ENCODE measurements at regions not wholly inside any gene's neighbourhood (a gene's known extent, or its start where the extent isn't known, plus 50 kb on each side); places are given as distances from the start of the nearest gene placed in this dataset.

GRCh38 chr17:79415909-79416308, 194.9 kb downstream of the RBFOX3 start:
- no peak overlapping the region for H3K27ac ChIP-seq
- peaks cover 26 to 79% (median 62%) of the 10 kb centered on the region in 10 experiments for H3K4me1 ChIP-seq
- peak overlapping the region in 6 of 11 experiments; percentile 77 to 94 (median 88); a peak in 8 of 22 replicates for H3K4me2 ChIP-seq
- H3K9ac ChIP-seq: no peak overlapping the region
- H4K20me1 ChIP-seq: peaks cover 0 to 24% (median 0%) of the 10 kb centered on the region in 11 experiments; a peak in 5 of 22 replicates
- H3K27me3 ChIP-seq: peaks cover 0 to 31% (median 11%) of the 10 kb centered on the region in 11 experiments; a peak in 12 of 22 replicates
- H3K36me3 ChIP-seq: no peaks in the 10 kb centered on the region
- no peak for TF ChIP-seq Cebpa-rat (IDR thresholded peaks at IDR 0.05)
- H3K9me3 ChIP-seq (replicated peaks in 1 of 11): no peaks in the 10 kb centered on the region
- no peak overlapping the region for H3K4me3 ChIP-seq

- H3K27me3 ChIP-seq: peaks cover 0 to 31% (median 11%) of the 10 kb centered on the region in 11 experiments; a peak in 12 of 22 replicates
- peaks cover 0 to 23% (median 0%) of the 10 kb centered on the region in 11 experiments; a peak in 5 of 22 replicates for H4K20me1 ChIP-seq
- no peaks in the 10 kb centered on the region for H3K36me3 ChIP-seq
- H3K9ac ChIP-seq: no peak overlapping the region
- H3K27ac ChIP-seq: no peak overlapping the region
- TF ChIP-seq Cebpa-rat (IDR thresholded peaks at IDR 0.05): no peak
- no peaks in the 10 kb centered on the region for H3K9me3 ChIP-seq (replicated peaks in 1 of 11)
- H3K4me2 ChIP-seq: peak overlapping the region in 7 of 11 experiments; percentile 38 to 94 (median 86); a peak in 12 of 22 replicates
- H3K4me1 ChIP-seq: peaks cover 21 to 79% (median 62%) of the 10 kb centered on the region in 10 experiments
- H3K4me3 ChIP-seq: no peak overlapping the region
Measured at GRCh38 chr17:79415365-79415764, 195.5 kb downstream of the RBFOX3 start.

DNA sequence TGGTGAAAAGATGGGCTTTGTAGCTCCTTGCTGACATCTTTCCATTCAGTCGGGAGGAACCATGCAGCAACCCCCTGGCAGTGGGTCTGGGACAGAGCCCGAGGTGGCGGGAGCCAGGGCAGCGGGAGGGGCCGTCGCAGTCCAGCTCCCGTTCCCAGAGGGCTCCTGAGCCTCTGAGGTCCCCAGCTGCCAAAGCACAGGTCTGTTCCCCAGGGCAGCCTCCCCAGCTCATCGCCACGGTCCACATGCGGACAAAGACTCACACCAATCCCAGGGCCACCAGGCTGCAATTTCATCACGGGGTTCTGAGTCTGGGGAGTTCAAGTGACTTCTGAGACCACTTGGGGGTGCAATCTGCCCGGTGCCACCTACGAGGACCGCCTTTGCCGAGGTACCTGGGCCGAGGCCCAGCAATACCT, 196.0 kb downstream of the RBFOX3 start:
- H3K9me3 ChIP-seq (replicated peaks in 1 of 11): no peaks in the 10 kb centered on the region
- no peak for TF ChIP-seq Cebpa-rat (IDR thresholded peaks at IDR 0.05)
- no peak overlapping the region for H3K4me3 ChIP-seq
- H3K4me2 ChIP-seq: peak overlapping the region in 9 of 11 experiments; percentile 38 to 94 (median 84); a peak in 16 of 22 replicates
- H3K36me3 ChIP-seq: no peaks in the 10 kb centered on the region
- peaks cover 15 to 79% (median 62%) of the 10 kb centered on the region in 10 experiments; a peak in 18 of 20 replicates for H3K4me1 ChIP-seq
- H4K20me1 ChIP-seq: peaks cover 0 to 23% (median 0%) of the 10 kb centered on the region in 11 experiments; a peak in 5 of 22 replicates
- no peak overlapping the region for H3K9ac ChIP-seq
- peaks cover 0 to 36% (median 11%) of the 10 kb centered on the region in 11 experiments; a peak in 12 of 22 replicates for H3K27me3 ChIP-seq
- H3K27ac ChIP-seq: no peak overlapping the region; a peak in 2 of 22 replicates

- H3K36me3 ChIP-seq: no peaks in the 10 kb centered on the region
- H3K9ac ChIP-seq: peak overlapping the region in 2 of 11 experiments; percentile 15 to 38; a peak in 2 of 22 replicates
- no peaks in the 10 kb centered on the region for H3K9me3 ChIP-seq (replicated peaks in 1 of 11)
- peaks cover 0 to 41% (median 17%) of the 10 kb centered on the region in 11 experiments; a peak in 13 of 22 replicates for H3K27me3 ChIP-seq
- peaks cover 13 to 79% (median 62%) of the 10 kb centered on the region in 10 experiments; a peak in 18 of 20 replicates for H3K4me1 ChIP-seq
- peaks cover 0 to 26% (median 0%) of the 10 kb centered on the region in 11 experiments; a peak in 5 of 22 replicates for H4K20me1 ChIP-seq
- TF ChIP-seq Cebpa-rat (IDR thresholded peaks at IDR 0.05): no peak
- peak overlapping the region in 2 of 11 experiments; percentile 3 to 32; a peak in 3 of 22 replicates for H3K27ac ChIP-seq
- peak overlapping the region; percentile 4 to 94 (median 77); a peak in 19 of 22 replicates for H3K4me2 ChIP-seq
- H3K4me3 ChIP-seq: no peak overlapping the region; a peak in 1 of 20 replicates
Measured at GRCh38 chr17:79414063-79414792, 196.6 kb downstream of the RBFOX3 start.

GRCh38 chr17:79413611-79414010, 197.2 kb downstream of the RBFOX3 start:
- Histone ChIP-seq H3K36me3 (no peaks in the 10 kb centered on the region), H4K20me1 (peaks cover 0 to 26% (median 0%) of the 10 kb centered on the region in 11 experiments; a peak in 5 of 22 replicates), H3K4me1 (peaks cover 13 to 82% (median 63%) of the 10 kb centered on the region in 10 experiments; a peak in 18 of 20 replicates), H3K4me3 (peak overlapping the region in 1 of 10 experiments; percentile 15; a peak in 1 of 20 replicates), H3K4me2 (peak overlapping the region; percentile 4 to 94 (median 77); a peak in 20 of 22 replicates), H3K27ac (peak overlapping the region in 2 of 11 experiments; percentile 3 to 32; a peak in 2 of 22 replicates), H3K9me3 (replicated peaks in 1 of 11) (no peaks in the 10 kb centered on the region), H3K27me3 (peaks cover 0 to 47% (median 23%) of the 10 kb centered on the region in 11 experiments; a peak in 16 of 22 replicates), H3K9ac (peak overlapping the region in 2 of 11 experiments; percentile 15 to 38; a peak in 4 of 22 replicates)
- TF ChIP-seq Cebpa-rat (IDR thresholded peaks at IDR 0.05): no peak

DNA sequence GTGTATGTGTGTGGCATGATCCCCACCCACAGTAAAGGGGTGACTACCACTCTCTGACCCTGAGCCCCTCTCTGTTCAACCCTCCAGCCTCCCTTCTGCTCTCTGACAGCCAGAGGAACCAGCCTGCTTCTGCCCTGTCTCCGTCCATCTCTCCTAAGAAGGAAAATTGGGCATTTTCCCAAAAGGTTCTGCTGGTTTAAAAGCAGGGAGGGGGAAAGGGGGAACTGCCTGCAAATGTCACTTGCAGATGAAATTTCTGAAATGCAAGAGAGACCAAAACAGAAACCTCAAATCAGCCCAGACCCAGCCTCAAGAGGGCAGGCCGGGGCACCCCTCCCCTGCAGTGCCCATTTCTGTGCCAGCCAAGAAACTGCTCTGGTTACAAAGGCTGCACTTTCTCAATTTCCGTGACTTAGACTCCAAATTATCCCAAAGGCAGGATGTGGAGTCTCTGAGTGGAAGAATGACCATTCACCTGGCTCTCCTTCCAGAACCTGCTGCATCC, 197.9 kb downstream of the RBFOX3 start:
- H3K4me1 ChIP-seq: peaks cover 18 to 89% (median 69%) of the 10 kb centered on the region in 10 experiments
- peak overlapping the region in 10 of 11 experiments; percentile 4 to 94 (median 80); a peak in 20 of 22 replicates for H3K4me2 ChIP-seq
- H3K4me3 ChIP-seq: no peak overlapping the region
- TF ChIP-seq Cebpa-rat (IDR thresholded peaks at IDR 0.05): no peak
- H3K9me3 ChIP-seq (replicated peaks in 1 of 11): no peaks in the 10 kb centered on the region
- H3K27ac ChIP-seq: no peak overlapping the region
- peaks cover 0 to 31% (median 3%) of the 10 kb centered on the region in 11 experiments; a peak in 9 of 22 replicates for H4K20me1 ChIP-seq
- H3K9ac ChIP-seq: peak overlapping the region in 2 of 11 experiments; percentile 15 to 38; a peak in 3 of 22 replicates
- H3K36me3 ChIP-seq: no peaks in the 10 kb centered on the region
- H3K27me3 ChIP-seq: peaks cover 4 to 54% (median 30%) of the 10 kb centered on the region in 11 experiments

DNA sequence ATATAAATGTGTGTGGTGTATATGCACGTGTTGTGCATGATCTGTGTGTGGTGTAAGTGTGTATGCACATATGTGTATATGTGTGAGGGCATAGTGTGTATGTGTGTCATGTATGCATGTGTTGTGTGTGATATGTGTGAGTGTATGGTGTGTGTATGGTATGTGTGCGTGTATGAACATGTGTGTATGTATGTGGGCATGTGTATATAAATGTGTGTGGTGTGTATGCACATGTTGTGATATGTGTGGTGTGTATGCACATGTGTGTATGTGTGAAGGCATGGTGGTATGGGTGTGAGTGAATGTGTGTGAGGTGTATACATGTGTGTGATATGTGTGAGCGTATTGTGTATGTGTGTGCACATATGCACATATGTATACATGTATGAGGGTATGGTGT, 198.7 kb downstream of the RBFOX3 start:
- Histone ChIP-seq H3K27ac (no peak overlapping the region), H3K9ac (no peak overlapping the region), H3K9me3 (replicated peaks in 1 of 11) (no peaks in the 10 kb centered on the region), H4K20me1 (peaks cover 0 to 40% (median 6%) of the 10 kb centered on the region in 11 experiments; a peak in 9 of 22 replicates), H3K36me3 (no peaks in the 10 kb centered on the region), H3K4me3 (no peak overlapping the region), H3K4me1 (peaks cover 21 to 97% (median 78%) of the 10 kb centered on the region in 10 experiments), H3K4me2 (peak overlapping the region in 3 of 11 experiments; percentile 84 to 94 (median 90); a peak in 3 of 22 replicates), H3K27me3 (peaks cover 12 to 62% (median 38%) of the 10 kb centered on the region in 11 experiments)
- no peak for TF ChIP-seq Cebpa-rat (IDR thresholded peaks at IDR 0.05)

DNA sequence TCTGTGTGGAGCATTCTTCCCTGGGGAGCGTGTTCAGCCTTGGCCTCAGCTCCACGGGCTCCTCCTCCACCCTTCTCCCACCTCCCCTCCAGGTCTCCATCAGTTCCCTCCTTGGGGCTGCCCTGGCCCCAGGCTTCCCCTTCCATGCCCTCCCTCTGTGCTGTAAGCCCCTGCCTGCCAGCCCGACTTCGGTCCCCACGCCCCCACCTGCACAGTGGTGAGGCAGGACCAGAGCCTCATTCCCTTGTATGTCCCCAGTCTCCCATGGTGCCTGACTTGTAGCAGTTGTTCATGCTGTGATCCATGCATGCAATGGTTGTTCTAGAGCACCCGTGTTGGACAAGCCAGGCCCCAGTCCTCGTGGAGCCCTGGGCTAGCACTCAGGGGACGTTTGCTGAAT, 199.4 kb downstream of the RBFOX3 start:
- Histone ChIP-seq H3K9ac (no peak overlapping the region), H3K27me3 (peaks cover 19 to 69% (median 45%) of the 10 kb centered on the region in 11 experiments), H4K20me1 (peaks cover 0 to 45% (median 6%) of the 10 kb centered on the region in 11 experiments; a peak in 9 of 22 replicates), H3K36me3 (no peaks in the 10 kb centered on the region), H3K4me1 (peaks cover 26 to 100% (median 84%) of the 10 kb centered on the region in 10 experiments), H3K9me3 (replicated peaks in 1 of 11) (no peaks in the 10 kb centered on the region), H3K4me2 (peak overlapping the region in 4 of 11 experiments; percentile 80 to 91 (median 87); a peak in 8 of 22 replicates), H3K27ac (no peak overlapping the region), H3K4me3 (no peak overlapping the region)
- no peak for TF ChIP-seq Cebpa-rat (IDR thresholded peaks at IDR 0.05)

Measured in BLaER1 treated with 17β-estradiol and CSF1 and Interleukin-3, amounts not matched to agents 10 nM and 100 nM (cell line).